LNCaP clone FGC (cell line): ENCODE measurements at regions not wholly inside any gene's neighbourhood (a gene's known extent, or its start where the extent isn't known, plus 50 kb on each side); places are given as distances from the start of the nearest gene placed in this dataset.
"Not testable (repeated sequence)": the region's sequence is repeated elsewhere in the genome, so short reads cannot be mapped to it uniquely, and the experiment has no call there.

Experiments used
- DNase-seq: peaks from one replicate; pipeline ENCODE4 v3.0.0-alpha.2; 2011; ENCODE audit warnings: low read depth
- H3K4me3 ChIP-seq: 2 replicates; pipeline ENCODE4 v1.5.1; 2011; ENCODE audit warnings: mild to moderate bottlenecking, low read depth, low read length, control low read depth
- TF ChIP-seq, protein P1 (sequence below): IDR thresholded peaks from 2 replicates; pipeline ENCODE4 v1.5.1; 2012; ENCODE audit warnings: mild to moderate bottlenecking; ENCODE audit not compliant: control insufficient read depth, insufficient read depth; ENCODE audit errors: extremely low read depth

- TF ChIP-seq, protein P1, sequence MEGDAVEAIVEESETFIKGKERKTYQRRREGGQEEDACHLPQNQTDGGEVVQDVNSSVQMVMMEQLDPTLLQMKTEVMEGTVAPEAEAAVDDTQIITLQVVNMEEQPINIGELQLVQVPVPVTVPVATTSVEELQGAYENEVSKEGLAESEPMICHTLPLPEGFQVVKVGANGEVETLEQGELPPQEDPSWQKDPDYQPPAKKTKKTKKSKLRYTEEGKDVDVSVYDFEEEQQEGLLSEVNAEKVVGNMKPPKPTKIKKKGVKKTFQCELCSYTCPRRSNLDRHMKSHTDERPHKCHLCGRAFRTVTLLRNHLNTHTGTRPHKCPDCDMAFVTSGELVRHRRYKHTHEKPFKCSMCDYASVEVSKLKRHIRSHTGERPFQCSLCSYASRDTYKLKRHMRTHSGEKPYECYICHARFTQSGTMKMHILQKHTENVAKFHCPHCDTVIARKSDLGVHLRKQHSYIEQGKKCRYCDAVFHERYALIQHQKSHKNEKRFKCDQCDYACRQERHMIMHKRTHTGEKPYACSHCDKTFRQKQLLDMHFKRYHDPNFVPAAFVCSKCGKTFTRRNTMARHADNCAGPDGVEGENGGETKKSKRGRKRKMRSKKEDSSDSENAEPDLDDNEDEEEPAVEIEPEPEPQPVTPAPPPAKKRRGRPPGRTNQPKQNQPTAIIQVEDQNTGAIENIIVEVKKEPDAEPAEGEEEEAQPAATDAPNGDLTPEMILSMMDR: no peak
- H3K4me3 ChIP-seq: no peak overlapping the region
- DNase-seq: no peak
Observed at GRCh38 chr11:10979529-10979928, 121.7 kb upstream of the ZBED5 start.

DNA sequence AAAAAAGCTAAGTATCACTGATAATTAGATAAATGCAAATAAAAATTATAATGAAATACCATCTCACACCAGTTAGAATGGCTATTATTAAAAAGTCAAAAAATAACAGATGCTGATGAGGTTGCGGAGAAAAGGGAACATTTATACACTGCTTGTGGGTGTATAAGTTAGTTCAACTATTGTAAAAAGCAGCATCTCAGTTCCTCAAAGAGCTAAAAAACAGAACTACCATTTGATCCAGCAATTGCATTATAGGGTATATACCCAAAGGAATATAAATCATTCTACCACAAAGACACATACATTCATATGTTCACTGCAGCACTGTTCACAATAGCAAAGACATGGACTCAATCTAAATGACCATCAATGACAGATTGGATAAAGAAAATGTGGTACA is 120.3 kb upstream of the ZBED5 start:
- H3K4me3 ChIP-seq: no peak overlapping the region
- DNase-seq: no peak
- TF ChIP-seq, protein P1: no peak

GRCh38 chr11:10975287-10975721 is 117.5 kb upstream of the ZBED5 start:
- TF ChIP-seq, protein P1: no peak
- no peak for DNase-seq
- H3K4me3 ChIP-seq: no peak overlapping the region

GRCh38 chr11:10973416-10973815 is 115.6 kb upstream of the ZBED5 start:
- no peak overlapping the region for H3K4me3 ChIP-seq
- no peak for DNase-seq
- TF ChIP-seq, protein P1: no peak

DNA sequence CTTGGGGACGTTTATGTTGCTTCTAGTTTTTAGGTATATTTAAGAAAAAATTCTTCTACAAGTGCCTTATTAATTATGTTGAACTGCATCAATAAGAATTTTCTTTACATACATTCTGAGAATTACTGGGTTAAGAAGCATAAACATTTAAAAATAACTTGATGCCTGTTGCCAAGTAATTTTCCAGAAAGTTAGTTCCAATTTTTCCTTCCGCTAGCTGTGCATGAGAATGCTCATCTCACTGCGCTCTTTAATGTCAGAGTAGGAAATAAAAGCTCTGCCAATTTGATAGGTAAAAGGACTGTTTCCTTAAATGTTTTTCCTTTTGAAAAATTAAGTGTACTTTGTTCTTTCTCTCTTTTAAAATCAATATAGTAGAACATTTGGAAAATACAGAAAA is 113.1 kb upstream of the ZBED5 start:
- no peak for DNase-seq
- TF ChIP-seq, protein P1: no peak
- no peak overlapping the region for H3K4me3 ChIP-seq

DNA sequence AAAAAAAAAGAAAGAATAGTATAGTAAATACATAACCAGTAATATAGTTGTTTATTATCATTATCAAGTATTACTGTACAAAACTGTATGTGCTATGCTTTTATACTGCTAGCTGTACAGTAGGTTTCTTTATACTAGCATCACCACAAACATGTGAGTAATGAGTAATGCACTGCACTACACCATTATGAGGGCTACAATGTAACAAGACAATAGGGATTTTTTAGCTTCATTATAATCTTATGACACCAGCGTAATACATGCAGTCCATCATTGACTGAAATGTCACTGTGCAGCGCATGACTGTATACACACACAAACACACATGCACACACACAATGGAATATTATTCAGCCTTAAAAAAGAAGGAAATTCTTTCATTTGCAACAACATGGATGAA is 111.5 kb upstream of the ZBED5 start:
- no peak for DNase-seq
- TF ChIP-seq, protein P1: no peak
- no peak overlapping the region for H3K4me3 ChIP-seq

- DNase-seq, H3K4me3 ChIP-seq: not testable (repeated sequence)
Observed at GRCh38 chr11:10956884-10957283, 99.0 kb upstream of the ZBED5 start.
